ENCODE measurements at regions not wholly inside any gene's neighbourhood (a gene's known extent, or its start where the extent isn't known, plus 50 kb on each side); places are given as distances from the start of the nearest gene placed in this dataset.
"Not testable (repeated sequence)": the region's sequence is repeated elsewhere in the genome, so short reads cannot be mapped to it uniquely, and the experiment has no call there.

DNA sequence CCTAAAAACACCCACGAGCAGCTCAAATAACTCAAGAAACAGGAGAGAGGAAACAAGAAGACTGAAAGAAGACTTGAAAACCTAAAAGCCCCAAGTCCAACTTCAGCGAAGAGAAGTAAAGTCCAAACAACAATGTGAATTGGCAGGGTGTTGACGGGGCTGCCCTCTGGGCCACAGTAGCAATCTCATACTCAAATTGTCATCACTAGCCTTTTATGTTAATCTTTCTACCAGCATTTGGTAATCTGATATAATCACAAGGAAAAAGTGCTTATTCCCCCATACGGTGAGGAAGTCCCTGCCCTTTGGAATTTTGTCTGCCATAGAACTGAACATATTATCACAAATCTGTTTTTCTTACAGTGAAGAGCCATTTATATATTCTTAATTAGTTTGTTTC is 51.5 kb upstream of the IFNE start:
- no peak for DNase-seq

DNA sequence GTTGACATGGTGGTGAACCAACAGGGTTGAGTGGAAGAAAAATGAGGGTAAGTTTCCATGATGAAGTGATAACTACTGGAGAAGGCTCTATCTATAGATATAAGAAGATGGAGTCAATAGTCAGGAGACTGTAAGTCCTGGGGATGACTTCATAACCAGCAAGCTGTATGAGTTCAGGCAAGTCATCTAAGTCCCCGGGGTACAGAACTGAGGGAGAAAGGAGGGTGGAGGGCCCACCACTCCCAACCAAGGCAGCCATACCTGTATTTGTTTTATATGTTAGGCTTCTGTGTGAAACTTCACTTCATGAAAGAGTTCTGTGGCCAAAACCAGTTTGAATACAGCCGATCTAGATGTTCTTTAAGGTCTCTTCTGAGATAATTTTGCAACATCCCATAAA is 53.3 kb upstream of the IFNE start:
- no peak for DNase-seq

DNA sequence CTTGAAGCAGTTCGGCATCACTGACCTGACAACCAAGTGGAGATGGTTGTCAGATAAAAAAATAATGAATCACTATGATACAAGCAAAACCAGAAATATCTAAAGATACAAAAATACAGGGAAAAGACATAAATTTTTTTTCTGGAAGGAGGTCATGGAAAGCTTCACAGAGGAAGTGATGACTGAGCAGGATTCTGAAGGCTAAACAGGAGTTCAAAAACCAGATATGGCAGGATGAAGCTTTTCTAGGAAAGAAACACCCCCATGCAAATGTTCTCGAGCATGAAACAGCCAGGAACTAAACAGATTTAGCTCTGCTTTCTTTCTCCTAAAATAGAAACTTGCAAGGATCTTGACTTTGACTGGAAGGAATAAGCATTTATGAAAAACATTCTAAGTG is 60.7 kb upstream of the IFNE start:
- DNase-seq: no peak

DNA sequence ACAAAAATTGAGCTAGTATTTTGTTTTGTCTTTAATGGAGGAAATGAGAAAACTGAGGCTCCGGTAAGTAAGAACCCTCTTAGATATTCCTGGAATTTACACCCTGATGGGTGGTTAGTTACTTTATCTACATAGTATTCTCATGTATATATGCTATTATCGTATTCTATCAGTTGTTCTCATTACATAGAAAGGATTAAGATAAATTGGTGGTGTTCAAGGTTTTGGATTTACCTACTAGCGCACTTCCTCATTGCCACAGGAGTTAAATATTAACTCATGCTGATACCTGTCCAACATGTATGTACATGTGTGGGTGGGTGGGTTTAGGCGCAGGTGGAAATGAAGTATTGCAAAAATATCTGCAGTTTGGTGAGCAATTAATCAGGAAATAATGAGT is 61.1 kb upstream of the IFNE start:
- no peak for DNase-seq

DNA sequence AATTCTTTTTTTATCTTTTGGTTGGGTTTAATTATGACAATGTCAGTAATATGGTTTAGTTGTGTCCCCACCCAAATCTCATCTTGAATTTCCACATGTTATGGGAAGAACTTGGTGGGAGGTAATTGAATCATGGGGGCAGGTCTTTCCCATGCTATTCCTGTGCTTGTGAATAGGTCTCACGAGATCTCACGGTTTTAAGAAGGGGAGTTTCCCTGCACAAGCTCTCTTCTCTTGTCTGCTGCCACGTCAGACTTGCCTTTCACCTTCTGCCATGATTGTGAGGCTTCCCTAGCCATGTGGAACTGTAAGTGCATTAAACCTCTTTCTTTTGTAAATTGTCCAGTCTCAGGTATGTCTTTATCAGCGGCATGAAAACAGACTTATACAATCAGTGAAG is 61.7 kb upstream of the IFNE start:
- not testable (repeated sequence) for DNase-seq

DNA sequence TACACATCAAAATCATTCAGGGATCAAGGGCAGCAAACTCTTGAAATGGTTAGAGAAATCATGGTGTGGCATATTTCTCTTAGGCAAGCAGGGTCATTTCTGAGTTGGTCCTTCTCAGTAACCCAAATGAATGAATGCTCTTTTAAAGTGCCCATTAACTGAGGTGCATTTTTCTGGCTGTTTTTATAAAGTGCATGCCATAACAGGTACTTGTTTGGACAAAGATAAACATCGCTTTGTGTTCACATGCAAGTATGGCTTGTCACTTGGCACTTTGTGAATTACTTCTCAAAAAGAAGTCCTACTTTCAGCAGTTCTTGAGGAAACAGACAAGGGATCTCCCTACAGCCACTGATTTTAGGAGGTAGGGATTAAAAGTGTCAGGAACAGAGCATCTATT is 64.8 kb upstream of the IFNE start:
- no peak for DNase-seq

DNA sequence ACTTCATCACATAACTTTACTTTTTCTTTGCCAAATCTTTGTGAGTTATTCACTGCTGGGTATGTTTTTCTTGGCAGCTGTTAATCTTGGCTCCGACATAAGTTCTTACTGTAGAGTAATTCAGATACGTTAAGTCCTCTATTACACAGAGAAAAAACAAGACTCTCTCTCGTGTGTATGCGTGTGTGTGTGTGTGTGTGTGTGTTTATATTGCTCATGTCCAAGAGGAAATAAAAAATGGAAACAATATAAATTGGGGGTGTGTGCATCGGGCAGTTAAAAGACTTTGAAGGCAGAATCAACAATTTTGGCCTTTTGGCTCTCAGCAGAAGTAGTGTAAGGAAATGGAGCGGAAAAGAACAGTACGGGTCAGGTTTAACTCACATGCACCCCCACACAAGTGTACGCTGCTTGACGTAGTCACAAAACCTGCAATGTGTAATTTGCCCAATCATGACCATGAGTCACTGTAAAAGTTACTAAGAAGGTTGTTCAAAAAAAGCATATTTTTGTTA is 67.2 kb upstream of the IFNE start:
- DNase-seq: no peak

DNA sequence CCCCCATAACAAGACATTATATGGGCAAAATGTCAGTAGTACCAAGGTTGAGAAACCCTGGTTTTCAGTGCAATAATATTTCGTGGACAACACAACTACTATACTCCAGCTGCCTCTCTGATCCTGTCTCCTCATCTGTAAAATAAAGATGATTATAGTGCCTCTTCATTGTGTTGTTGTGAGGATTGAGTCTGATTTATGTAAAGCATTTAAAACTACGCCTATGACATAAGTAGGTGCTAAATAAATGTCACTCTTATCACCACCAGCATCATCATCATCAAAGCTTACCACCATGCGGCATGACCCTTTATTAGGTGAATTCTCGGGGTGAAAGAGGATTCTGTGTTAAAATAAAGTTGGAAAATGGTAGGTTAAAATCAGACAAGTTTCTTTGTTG is 67.8 kb upstream of the IFNE start:
- DNase-seq: no peak

DNA sequence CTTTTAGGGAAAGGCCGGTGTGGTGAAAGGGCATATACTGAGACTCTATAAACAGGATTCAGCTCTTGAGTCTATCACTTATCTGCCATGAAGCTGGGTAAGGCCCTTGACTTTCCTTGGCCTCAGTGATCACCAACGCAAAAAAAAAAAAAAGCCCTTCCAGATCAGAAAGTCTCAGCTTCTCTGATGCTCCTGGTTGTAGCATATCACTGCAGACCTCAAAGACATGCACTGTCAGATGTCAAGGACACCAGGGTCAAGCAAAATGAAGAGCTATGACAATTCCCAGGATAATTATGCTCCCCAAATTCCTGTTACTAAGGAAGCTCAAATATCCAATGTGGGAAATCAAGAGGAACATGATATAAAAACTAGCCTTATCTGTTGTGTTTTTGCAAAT is 68.3 kb upstream of the IFNE start:
- no peak for DNase-seq

DNA sequence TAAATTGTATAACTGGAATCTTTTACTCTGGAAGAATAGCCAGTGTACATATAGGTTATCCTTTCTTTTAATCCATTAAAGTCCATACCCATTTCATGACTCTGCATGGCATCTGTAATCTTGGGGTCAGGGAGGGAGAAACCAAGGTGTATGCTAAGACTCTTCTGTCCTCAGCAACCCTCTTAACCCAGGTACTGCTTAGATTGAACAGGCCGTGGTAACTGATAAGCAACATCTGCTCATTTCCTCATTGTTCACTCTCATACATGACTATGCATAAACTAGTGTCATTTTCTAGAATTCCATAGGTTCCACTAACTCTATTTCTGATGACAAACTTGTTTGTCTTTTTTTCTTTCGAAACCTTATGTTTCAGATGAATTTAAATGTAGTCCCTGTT is 69.3 kb upstream of the IFNE start:
- no peak for DNase-seq

DNA sequence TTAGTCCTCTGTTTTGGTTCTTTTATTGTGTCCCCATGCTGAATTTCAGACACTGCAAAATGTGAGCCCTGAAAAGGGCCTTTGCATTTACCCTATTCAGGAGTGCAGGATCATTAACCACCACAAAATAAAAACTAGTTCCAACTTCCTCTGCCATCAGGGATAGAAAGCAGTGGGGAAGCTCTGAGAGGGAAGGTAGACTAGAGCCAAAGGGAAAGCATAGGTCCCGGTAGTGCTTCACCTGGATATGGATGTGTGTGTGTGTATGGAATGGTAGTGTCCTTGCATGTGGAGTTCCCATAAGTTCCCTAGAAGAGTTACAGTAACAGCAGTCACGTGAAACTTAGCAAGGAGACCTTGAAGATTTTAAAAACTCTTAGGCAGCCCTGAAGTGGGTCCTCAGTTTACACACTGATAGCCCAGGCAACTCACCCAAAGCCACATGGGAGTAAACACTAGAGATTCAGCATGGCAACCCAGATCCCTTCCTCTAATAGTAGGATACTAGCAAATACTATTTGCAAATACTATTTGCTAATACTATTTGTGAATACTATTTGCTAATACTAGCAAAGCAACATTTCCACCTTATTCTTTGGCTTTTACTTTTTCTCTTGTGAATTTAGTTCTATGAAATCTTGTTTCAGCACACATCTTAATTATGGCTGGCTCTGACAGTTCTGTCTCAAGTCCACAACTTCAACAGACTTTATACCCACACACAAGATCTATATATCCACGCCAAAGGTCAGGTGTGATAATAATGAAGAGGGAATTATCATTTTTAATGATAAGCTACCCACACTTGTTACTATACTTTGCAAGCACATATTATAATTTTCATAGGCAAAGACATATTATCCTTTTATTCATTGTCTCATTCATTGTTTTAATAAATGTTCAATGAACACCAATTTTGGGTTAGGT is 70.4 kb upstream of the IFNE start:
- DNase-seq: no peak

DNA sequence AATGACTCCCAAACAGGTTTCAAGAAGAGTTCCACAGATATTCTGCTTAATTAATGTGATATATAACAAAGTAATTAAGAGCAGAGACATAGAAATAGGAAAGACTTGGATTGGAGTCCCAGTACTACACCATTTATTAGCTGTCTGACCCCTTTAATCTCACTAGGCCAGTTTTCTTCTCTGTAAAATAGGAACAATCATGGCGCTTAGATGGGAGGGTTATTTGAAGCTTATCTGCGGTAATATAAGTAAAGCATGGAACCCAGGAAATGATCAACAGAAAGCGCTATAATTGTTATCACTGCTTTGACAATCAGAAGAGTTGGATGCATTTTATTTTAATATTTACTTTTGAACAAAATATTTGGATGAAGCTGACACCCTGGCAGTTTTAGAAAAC is 71.3 kb upstream of the IFNE start:
- DNase-seq: no peak

DNA sequence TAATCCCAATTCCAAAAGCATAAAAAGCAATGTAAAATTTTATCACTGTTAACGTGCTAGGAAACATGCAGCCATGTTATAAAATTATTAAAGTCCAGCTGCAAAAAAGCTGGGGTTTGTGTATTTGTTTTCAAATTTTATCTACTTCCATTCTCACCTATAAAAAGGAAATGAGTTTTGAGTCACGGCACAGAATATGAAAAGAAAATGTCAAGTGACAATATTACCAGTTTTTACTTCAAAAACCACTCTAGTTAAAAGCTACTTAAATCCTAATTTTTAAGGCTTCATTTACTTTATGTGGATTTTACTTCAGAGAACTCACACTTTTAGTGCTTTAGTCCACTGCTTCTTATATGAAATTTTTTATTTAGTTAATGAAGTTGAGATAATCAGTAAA is 72.7 kb upstream of the IFNE start:
- DNase-seq: no peak

DNA sequence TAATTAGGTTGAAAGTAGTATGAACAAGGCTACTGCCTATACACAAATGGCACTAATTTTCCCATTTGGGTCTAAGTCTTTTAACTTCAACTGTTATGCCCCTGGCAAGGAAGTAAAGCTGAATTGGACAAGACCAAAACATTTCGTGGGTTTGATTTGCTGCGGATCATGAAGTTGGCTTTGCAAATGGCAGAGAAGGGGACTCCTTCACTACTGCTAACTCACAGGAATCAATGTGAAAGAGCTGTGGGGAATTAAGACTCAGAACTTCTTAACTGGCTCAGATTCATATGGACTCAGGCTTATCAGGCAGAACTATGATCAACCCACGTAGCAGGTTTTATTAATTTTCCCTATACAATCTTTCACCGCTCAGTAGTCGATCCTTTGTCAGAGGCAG is 73.8 kb upstream of the IFNE start:
- no peak for DNase-seq

DNA sequence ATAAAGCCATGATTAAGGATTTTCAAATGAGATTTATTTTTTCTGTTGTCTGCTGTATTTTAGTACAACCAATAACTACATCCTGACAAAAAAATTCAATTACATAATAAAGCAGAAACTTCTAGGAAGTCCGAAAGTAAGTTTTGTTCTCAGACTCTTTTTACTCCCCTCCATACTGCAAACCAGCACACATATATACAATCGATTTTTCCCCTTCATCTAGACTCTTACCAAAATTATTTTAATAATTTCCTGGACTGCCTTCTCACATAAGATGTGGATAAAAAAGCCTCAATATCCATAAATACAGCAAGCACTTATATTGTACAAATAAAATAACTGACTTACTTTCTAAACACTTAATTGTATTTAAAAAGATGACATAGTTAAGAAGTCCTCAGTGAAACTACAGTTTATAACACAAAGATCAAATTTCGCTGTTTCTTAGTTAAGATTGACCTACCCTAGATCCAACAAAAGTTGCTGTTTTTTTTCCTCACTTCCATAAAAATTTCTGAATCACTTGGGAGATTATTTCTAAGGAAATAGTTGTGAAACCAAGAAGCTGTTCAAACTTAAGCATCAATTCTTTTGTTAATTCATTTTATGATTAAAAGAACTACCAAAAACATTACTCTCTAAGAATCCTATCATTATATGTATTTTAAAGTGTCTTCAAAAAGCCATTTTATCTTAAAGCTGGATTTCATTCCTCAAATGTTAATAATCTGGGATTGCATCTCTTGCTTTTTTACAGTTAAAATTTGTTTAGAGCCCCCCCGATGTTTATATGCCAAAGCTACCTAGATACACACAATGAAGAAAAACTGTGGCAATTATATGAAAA is 74.7 kb upstream of the IFNE start:
- no peak for DNase-seq

DNA sequence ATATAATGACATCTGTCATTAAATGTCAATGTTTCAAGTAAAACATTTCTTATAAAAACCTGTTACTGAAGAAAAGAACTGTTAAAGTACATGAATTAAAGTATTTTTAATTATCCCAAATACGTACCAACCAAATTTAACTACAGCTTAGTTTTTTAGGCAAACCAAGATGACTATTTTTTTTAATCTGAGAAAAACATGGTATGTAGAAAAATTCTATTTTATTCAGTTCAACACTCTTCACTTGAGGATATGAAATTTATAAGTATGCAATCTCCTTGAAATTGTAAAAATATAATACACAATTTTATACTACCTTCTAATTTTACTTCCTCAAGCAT is 75.3 kb upstream of the IFNE start:
- DNase-seq: no peak

DNA sequence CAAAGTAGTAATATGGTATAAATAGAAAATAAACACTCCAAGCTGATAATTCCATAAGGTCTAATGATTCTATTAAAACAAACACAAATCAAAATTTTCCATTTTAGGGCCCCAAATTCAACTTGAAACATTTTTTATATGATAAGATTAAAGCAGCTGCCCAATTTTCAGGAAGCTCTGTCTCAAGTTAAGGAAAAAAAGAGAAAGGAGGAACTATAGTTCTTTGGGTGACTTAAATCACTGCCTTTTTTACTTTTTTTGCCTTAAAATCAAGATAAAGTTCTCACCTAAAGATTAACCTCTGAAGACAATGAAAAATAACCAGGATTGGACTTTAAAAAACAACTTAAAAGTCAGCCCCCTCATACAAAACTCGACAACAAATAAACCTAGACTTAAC is 76.0 kb upstream of the IFNE start:
- no peak for DNase-seq

DNA sequence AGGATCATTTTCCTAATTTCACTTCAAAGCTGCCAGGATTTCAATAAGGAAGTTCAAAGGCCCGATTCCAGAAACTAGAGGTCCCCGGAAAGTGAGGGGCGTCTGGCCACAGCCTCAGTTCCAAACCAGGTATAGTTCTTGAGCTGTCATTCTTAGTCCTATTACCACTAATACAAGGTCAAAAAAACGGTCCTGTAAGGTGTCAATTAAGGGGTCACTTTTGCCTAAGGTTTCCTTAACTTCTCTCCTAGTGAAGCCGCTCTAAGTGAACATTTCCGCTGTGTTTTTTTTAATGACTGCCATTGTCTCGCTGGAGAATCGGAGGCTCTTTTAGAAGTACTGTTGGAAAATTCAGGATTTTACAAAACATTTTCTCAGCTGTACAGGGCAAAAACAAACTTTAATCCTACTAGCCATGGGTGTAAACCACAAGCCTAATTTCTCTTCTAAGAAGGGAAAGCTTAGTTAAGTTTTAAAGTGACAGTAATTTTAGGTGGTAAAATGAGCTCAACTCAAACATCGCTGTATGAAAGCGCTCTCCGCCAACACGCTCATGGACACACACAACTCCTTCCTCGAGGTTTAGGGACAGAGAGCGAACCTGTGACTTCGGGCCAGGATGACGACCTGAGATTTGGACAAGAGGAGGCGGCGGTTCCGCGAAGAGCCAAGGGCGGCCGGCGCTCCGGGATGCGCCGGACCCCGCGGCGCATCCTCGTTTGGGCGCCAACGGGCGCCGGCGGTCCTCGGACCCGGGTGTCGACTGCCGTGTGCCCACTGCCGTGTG is 76.7 kb upstream of the IFNE start:
- DNase-seq: peak; percentile 38

DNA sequence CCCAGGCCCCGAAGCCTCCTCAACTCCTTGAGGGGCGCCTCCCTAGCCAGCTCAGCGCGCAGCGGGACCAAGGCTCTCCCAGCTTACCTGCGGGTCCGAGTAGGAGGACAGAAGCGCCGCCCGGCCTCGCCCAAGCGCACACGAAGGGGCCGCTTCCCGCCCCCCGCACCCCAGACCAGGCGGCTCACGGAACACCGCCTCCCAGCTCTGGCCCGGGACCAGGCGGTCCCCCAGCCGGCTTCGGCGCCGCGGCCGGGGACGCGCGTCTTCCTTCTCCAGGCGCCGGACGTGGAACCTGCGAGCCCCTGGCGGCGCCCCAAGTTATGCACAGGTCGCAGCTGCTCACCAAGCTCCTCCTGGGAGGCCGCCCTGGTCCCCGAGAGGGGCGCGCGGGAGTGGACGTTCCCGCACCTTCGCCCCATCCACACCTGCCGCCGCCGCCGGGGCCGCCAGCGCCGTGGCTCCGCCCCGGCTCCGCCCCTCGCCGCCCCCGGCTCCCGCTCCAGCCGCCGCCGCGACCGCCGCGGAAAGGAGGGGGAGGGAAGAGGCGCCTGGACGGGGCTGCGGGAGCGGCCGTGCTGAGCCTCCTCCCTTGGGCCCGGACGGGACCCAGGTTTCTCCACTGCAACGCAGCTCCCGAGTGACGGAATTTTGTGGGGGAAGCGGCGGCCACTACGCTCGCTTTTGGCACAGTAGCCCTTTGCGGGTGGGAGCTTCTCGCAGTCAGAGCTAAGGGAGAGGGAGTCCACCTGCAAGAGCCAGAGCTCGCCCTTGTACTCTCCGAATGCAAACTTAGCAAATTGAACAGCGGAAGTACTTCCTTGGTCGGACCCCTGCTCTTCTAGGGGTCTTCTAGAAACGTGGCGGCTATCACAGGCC is 77.5 kb upstream of the IFNE start:
- DNase-seq: peak; percentile 68

DNA sequence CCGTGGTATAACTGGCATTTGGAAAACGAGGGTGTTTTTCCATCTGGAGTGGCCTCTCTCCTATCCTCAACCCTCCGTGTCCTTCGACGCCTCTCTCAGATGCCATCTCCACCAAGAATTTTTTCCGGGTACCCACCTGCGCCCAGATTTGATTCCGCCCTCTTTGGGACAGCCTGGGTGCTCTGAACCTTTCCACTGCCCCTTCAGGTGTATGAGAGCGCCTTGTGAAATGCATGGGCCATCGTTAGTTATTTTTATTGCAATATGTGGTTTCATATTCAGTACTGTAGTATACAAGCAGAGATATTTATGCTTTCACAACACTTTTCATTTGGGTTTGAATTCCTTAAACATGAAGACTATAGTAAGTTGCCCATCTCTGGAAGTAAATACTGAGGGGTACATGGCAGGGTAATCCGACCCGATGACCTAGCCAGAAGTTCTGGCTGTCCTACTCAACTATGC is 78.2 kb upstream of the IFNE start:
- no peak for DNase-seq

DNA sequence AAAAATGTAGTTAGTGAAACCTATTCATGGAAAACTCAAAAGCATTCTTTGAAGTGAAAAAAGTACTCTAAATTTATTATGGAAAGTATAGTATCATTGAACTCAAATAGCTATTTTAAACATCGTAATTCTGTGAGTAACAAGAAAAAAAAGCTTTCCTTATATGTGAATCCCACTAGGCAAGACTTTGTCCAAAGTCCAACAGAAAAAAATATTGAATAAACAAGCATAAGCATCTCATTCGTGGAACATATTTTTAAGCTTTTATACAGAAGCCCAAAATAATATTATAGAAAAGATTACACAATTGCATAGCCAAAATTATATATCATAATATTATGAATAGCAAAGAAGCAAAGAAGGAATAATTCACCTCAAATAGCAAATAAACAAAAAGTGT is 79.4 kb upstream of the IFNE start:
- no peak for DNase-seq

DNA sequence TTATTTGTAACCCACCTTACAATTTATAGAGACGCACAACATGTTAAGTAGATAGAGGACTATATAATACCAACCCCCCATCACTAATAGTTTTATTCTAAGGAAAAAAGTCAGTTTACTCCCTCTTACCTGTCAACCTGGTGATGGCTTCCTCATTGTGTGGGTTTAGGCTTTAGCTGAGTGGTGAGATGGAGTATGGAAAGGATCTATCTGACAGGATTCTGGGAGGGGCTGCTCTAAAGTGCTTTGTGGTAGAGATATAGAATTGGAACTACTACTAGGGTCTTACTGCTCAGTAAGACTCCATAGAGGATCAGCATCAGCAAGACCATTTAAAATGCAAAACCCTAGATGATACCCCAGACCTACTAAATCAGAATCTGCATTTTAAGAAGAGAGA is 82.1 kb upstream of the IFNE start:
- DNase-seq: no peak

Data from NCI-H69 (cell line).